ENCODE measurements at regions not wholly inside any gene's neighbourhood (a gene's known extent, or its start where the extent isn't known, plus 50 kb on each side); places are given as distances from the start of the nearest gene placed in this dataset.

GRCh38 chr16:73529303-73530012 lies 481.5 kb upstream of the ZFHX3 start:
- TF ChIP-seq CTCF (conservative IDR thresholded peaks at IDR 0.05; ENCODE audit: low read depth in 2 of 2) (no peak), EZH2 (IDR thresholded peaks at IDR 0.05; ENCODE audit: low read depth, unreplicated experiment) (no peak), POLR2AphosphoS5 (IDR thresholded peaks at IDR 0.05; ENCODE audit: low read depth) (no peak), EZH2phosphoT487 (IDR thresholded peaks at IDR 0.05; ENCODE audit: unreplicated experiment) (no peak), CREB1 (CRISPR knock-in tag; IDR thresholded peaks at IDR 0.05; ENCODE audit: low read depth) (no peak), ETS1 (IDR thresholded peaks at IDR 0.05) (no peak), STAT1 (IDR thresholded peaks at IDR 0.05; ENCODE audit: unreplicated experiment) (no peak)
